Left kidney (tissue), 1 donor: ENCODE measurements at regions not wholly inside any gene's neighbourhood (a gene's known extent, or its start where the extent isn't known, plus 50 kb on each side); places are given as distances from the start of the nearest gene placed in this dataset.
"Not testable (repeated sequence)": the region's sequence is repeated elsewhere in the genome, so short reads cannot be mapped to it uniquely, and the experiment has no call there.

Source experiments
- DNase-seq: peaks from one replicate; pipeline ENCODE4 v3.0.0-alpha.2; 2013

DNA sequence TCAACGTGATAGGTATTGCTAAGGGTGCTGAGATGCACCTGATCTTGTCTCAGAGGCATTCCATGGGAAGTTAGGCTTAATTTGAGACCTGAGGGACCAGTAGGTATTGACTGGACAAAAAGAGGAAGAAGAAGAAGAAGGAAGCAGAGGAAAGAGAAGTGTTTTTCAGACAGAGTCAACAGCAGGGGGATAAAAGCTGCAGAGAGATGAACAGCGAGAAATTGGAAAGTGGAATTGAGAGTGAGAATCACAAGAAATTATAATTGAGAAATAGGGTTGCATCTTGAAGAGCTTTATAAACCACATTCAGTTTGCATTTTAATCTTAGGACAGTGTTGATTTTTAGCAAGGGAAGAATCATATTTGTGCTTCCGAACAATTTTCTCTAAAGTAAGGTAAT is 254.0 kb downstream of the CD83 start:
- no peak for DNase-seq

DNA sequence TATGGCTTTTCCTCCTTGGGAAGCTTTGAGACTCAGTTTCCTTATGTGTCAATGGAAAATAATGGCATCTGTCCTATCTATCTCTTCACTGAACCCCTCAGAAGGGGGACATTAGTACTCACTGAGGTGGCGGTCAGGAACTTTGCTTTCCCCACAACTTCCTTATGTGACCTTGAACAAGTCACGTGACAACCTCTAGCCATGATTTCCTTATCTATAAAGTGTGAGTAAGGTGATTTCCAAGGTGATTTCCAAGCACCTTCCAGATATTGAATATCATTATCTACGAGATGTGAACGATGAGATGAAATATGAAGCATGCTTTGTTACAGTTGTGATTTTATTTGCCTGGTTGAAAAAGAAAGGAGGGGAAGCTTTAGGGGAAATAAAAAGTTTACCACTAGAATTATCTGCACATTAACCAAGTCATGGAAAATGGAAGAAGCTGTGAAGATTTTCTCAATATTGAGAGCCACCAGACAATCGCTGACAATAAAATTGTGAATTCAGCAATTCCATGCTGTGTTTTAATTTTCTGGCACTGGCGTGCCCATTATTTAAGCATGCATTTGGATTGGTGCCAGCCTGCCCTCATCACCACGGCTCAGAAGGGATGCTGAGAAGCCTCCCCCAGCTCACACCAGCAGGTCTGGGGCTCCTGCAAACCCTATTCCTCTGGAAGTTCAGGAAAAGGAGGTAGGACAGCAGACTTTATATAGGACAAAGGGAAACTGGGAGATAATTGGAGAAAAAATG is 255.3 kb downstream of the CD83 start:
- no peak for DNase-seq

DNA sequence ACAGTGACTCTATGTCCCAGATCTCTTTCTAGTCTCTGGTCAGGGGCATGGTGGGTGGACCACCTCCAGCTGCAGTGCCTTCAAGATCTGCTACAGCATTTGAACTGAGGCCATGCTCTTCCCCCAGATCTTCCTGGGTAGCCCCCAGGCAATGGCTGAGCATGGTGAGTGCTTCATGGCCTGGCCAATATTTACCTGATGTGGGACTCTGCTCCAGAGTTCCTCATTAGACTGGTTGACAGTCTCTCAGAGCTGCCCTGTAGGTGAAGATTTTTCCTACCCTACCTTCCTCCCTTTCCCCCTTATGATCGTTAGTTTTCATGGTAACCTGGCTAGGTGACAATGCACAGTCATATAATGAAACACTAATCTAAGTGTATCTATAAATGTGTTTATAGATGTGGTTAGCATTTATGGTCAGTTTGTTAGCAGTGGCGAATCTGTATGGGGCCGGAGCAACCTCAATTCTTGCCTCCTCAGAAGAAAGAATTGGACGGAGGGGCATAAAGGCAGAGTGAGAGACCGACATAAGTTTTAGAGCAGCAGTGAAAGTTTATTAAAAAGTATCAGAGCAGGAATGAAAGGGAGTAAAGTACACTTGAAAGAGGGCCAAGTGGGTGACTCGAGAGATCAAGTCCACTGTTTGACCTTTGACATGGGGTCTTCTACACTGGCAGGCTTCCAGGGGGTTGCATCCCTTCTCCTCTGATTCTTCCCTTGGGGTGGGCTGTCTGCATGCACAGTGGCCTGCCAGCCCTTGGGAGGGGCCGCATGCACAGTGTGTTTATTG is 256.3 kb downstream of the CD83 start:
- no peak for DNase-seq

DNA sequence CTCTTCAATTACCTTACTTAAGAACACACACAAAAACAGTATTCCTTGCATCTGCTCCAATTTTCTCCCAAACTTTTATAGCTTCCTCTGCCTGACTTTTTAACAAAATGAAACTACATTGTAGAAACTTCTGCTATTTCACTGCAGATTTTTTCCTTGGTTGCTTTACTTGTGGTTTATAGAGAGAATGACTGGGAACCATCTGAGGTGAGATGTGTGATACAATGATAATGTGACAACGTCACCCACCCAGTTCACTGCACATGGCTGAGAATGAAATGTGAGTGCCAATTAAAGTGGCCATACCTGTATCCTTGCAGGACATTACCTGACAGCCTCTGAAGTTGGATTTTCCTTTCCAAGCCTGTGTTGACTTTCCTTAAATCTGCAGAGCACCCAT is 258.4 kb downstream of the CD83 start:
- DNase-seq: no peak

DNA sequence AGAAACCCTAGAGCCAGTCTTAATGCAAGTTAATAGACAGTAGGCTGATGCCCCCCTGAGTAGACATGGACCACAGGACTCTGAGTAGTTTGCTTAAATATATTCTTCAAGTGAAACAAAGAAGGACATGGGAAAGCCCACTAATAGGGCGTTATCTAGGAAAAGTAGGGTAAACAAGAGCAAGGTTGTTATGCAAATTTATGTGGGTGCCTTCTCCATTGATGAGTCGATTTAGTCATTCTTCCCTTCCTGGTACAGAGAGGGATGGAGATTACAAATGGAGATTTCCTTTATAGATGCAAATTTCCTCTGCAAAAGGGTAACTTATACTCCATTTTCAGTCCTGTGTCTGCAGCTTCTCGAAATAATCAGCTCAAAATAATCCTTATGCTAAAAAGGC is 262.0 kb downstream of the CD83 start:
- DNase-seq: no peak

DNA sequence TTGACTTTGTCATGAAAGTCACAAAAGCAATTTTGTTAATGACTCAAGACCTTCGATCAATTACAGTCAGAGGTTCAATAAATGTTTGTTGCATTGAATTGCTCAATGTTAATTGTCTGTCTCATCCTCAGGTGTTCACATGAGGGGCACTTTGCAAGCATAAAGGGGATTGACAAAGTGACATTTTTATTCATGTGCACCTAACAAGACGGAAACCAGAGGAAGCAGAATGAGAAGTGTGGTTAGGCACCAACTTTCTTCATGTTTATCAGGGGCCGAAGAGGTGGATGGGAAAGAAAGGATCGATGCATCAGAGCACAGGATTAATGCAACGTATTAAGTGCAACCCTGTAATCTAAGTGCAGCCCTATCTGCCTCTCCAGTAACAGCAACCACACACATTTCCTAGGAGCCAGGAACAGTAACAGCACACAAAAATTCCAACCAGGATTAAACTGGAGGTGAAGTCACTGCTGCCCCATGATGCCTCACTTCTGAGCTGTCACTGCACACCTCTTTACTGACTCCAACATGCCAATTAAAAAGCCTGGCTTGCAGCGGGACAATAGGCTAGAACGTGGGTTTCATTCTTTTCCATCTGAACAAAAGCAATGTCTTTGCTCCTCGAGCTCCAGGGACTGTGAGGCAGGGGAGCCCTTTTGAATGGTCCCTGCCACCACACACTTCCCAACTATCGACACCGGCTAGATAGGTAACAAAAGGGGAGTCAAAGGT is 262.7 kb downstream of the CD83 start:
- no peak for DNase-seq

DNA sequence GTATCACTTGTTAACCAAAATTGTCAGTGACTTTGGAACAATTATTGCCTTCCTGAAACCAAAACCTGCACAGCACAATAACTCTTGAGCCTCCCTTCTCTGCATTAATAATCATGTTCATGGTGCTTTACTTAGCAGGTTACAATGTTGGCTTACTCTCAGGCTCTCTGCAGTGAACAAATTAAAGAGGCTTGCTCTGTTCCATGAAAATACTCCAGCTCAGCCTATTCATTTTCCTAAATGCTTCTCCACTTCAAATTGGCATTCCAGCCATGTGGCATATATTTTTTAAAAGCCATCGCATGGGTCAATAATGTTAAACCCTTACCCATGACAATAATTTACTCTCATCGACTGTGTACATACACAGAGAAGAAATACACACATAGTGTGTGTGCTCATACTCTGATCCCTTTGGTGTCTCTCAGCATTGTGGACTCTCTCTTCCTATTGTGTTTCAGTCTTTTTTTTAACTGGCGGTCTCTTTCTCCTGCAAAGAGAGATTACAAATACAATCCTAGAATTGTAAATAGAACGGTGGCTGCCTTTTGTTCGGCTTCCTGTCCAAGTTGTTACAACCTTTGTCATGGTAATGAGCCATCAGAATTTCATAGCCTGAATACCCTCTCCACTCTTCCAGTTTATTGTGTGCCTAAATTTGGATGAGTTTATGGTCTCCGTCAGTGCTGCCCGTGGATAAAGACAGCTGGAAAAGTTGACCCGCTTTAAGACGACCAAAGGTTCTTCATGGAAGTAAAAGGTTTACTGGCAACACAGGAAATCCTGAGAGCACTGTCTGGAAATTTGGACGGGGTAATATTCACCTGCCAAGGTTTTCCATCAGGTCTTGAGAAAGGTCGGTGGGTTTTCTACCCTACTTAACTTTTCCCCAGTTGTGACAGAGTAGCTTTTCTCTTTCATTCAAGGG is 263.6 kb downstream of the CD83 start:
- DNase-seq: no peak

DNA sequence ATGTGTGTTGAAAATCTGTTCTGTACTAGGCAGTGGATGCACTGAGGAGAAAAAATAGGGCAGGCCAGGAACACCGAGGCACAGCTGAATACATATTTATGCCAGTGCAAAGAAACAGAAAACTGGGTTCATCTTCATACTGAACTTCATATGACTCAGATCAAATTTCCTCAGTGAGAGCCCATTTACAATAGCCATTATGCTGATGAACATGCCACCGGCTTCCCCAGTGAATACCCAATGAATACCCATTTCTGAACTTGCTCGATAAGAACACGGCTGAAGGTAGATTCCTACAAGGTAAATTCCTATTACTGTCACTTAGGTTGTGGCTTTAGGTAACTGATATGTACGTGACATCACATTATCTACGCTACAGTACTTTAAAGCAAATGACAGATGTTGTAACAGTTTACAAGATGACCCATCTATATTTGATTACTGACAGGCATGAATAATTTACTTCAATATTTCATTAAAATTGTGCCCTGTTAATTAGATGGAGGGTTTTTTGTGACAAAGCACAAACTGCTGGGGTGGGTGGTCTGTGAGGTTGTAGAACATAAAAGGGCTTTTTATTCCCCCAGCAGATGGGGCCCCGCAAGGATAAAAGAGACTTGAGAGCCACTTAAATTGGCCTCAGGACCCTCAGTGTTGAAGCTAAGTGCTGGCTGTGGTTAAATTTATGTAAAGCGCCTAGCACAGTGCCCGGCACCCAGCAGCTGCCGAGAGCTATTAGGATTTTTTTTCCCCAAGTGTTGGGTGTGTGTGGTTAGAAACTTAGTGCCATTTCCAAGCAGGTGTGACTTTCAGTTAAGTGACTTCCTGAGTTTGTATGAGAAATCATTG is 264.5 kb downstream of the CD83 start:
- no peak for DNase-seq

DNA sequence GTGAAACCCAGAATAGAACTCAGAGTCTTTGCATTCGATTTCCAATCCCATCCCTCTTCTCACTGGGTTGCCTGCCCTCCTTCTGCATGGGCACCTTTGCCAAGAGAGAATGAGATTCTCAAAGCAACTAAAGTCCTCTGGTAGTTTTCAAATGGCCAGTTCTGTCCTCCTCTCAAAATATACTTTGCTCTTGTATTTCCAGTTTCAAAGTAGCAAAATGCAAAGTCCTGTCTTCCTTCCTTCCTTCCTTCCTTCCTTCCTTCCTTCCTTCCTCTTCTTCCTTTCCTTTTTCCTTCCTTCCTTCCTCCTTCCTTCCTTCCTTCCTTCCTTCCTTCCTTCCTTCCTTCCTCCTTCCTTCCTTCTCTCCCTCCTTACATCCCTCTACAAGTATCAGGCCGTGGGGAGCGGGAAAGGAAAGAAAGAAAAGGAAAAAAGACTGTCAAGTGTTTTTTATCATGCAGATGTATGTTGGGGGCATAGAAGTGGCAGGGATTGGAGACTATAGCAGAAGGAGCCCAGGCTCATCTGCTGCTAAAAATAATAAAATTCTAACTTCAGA is 265.2 kb downstream of the CD83 start:
- DNase-seq: no peak

DNA sequence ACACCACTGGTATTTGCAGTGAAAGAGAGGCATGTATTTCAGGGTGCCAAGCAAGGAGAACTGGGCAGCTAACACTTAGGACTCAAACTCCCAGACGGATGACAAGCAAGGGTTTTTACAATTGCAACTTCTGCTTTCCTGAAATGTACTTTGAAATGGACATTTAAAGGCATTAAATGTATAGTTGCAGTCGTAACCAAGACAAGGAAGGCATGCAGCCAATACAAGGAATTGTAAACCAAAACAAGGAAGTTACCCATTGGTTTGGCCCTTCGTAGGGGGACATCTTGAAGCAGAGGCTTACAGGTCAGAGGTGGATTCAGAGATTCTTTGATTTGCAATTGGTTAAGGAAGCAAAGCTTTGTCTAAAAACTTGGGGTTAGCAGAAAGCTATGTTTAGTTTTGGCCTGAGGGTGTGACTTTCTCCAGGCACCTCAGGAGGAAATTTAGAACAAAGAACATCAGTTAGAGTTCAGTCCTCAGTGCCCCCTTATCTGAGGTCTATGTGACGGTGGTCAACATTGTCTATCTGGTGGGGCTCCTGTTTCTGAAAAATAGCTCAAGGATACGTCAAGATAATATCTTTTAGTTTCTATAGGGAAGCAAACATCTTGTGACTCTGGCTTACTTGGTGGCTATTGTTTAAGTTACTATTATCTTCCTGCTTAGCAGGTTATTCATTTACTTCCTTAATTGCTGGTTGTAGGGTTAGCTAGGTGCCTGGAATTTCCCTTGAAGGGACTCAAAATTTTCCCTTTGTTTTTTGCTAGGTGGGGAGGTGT is 266.0 kb downstream of the CD83 start:
- no peak for DNase-seq

DNA sequence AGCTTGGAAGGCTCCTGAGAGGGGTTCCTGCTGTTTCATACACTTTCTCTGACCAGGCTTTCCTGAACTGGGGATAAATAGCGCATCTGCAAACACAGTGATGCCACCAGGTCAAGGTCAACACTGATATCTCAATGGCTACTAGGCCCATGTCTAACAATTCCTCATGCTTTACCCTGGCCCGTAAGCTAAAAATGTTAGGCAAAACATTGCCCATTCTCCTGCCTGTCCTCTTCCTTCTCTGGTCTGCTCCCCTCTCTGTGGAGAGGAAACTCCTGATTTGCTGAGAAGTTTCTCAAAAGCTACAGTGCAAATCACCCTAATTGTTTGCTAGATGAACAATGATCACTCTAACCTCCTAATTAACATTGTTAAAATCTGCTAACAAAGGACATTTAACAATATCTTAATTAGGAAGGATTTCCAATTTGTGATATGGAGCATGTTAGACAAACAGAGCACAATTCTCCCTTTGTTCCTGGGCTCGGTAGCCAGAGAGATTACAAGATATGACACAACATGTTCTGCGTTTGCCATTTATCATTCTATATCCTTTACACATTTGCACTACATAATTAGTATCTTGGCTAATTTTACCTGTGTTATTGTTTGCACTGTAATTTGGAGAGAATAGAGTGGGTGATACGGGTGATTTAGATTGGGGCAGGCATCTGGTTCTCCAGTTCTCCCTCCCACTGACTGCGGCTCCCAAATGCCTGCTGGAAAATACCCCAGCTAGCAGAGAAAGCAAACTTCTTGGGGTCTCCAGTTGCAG is 266.8 kb downstream of the CD83 start:
- no peak for DNase-seq

DNA sequence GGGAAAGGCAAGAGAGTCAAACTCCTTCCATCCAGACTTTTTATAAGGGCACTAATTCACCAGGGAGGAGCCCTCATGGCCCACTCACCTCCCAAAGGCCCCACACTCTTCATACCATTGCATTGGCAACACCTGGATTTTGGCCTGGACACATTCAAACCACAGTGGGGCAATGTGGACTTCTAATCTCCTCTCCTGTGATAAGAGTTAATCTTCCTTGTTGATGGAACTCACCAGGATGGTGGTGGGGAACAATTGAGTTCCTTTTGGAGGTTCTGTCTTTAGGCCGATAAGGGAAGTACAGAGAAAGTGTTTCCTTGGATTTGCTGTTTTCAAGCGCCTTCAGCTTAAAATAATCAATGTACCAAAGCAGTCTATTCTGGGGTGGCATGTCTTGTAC is 268.7 kb downstream of the CD83 start:
- DNase-seq: no peak

DNA sequence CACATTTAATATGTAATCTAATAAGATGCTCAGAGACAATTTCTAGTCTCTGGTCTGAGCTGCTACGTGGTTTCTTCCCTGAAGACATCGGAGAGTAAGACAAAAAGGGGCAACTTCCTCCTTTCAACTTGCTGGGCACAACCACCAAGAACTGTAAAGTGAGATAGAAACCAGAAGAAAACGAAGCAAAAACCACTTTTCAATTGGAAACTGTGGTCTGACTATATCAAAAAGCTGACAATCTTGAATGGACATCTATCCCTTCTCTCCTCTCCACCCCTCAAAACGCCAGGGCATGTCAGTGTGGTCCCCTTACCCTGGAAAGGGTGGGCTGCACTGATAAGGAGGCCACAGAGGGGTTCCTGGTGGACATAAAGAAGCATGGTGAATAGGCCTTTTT is 269.1 kb downstream of the CD83 start:
- DNase-seq: no peak

DNA sequence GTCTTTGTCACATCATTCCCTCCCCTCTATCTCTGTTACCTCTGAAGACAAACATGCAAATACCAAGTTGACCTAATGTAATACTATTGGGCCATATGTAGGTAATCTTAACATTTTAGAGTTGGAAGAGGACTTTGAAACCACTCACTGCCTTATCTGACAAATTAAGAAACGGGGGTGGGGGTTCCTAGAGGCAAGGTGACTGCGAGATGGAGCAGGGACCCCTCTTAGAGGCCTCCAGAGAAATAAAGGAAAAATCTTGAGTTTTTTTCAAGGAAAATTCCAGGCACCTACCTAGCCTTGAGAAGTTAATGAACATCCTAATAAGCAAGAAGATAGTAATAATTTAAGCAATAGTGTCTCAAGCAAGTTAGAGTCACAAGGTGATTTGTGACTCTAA is 270.8 kb downstream of the CD83 start:
- no peak for DNase-seq

DNA sequence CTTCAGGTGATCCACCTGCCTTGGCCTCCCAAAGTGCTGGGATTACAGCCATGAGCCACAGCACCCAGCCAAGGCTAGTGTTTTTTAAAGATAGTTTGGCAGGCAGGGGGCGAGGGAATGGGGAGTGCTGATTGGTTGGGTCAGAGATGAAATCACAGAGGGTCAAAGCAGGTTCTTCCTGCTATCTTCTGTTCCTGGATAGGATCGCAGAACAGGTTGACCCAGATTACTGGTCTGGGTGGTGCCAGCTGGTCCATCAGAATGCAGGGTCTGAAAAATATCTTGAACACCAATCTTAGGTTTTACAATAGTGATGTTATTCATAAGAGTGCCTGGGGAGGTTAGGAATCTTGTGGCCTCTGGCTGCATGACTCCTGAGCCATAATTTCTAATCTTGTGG is 272.2 kb downstream of the CD83 start:
- DNase-seq: not testable (repeated sequence)

DNA sequence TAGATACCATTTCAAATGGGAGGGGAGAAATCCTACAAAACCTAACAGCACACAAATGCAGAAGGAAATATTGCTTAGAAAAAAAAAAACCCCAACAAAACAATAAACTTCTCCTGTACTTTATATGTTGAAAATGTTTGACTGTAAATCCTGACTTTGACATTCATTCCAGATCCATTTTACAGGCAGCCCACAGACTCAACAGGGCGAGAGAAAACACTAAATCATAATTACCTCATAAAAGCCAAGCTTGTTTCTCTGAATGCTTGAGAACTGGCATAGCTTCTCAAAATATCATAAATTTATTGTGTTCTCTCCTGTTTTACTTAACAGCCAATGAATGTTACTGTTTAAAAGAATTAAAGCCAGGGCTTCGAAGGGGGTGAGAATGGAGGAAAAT is 273.2 kb downstream of the CD83 start:
- no peak for DNase-seq

DNA sequence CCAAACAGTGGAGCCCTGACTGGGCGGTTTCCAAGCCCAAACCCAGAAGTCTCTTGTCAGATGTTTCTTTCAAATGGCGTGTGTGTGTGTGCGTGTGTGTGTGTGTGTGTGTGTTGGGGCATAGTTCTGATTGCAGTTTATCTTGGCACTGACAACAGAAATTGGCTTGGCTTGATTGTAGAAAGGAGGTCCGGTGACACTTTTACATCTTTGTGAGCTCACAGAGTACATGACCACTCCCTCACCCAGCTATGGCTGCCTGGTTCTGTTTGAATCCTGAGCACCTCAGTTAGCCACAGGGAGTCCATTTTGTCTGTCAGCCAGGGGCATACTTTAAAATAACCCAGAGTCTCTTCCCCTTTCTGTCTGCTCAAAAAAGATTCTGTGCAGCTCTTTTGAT is 276.3 kb downstream of the CD83 start:
- no peak for DNase-seq

DNA sequence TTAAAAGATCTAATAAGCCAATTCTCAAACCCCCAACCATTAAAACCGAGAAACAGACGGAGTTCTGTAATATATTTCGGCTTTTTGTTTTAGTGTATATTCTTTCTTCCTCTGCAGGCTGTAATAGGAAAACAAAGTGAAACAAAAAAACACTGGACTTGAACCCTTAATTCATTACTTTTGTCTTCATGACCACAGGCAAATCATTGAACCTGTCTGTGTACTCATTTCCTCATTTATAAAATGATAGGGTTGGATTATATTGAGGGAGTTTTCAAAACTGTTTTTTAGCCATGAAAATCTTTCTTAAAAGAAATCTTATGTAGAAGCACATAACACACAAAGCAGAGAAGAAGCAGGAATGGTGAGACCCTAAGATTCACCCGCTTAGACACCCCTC is 278.8 kb downstream of the CD83 start:
- no peak for DNase-seq
